GM12878 (cell line): ENCODE measurements at regions not wholly inside any gene's neighbourhood (a gene's known extent, or its start where the extent isn't known, plus 50 kb on each side); places are given as distances from the start of the nearest gene placed in this dataset.

ENCODE experiments used
- E2F4 ChIP-seq: IDR thresholded peaks from 2 replicates; pipeline ENCODE4 v1.6.1; 2012; ENCODE audit warnings: low read depth, low read length, improper control_type of control experiment
- EZH2 ChIP-seq: IDR thresholded peaks from 2 replicates; pipeline ENCODE4 v1.6.1; 2012; ENCODE audit warnings: low read depth, mild to moderate bottlenecking, control low read depth, inconsistent platforms, low read length, borderline replicate concordance; ENCODE audit not compliant: control insufficient read depth
- IRF3 ChIP-seq: fragments of 450-650 bp; IDR thresholded peaks from 2 replicates; pipeline ENCODE4 v1.6.1; 2014; ENCODE audit warnings: mild to moderate bottlenecking
- KDM1A ChIP-seq: fragments of 200-600 bp; sonication (generic); IDR thresholded peaks from 2 replicates; pipeline ENCODE4 v1.6.1; 2016; ENCODE audit warnings: borderline replicate concordance
- MXI1 ChIP-seq: fragments of 150-350 bp; IDR thresholded peaks from 2 replicates; pipeline ENCODE4 v1.6.1; 2011; ENCODE audit warnings: low read depth, mild to moderate bottlenecking, inconsistent platforms, low read length, improper control_type of control experiment
- MYB ChIP-seq: fragments of 150-350 bp; IDR thresholded peaks from 2 replicates; pipeline ENCODE4 v1.6.1; 2014; ENCODE audit warnings: mild to moderate bottlenecking, low read depth, low read length, borderline replicate concordance
- NR2F1 ChIP-seq: fragments of 450-650 bp; conservative IDR thresholded peaks from 2 replicates; pipeline ENCODE4 v1.6.1; 2017; ENCODE audit warnings: mild to moderate bottlenecking
- NRF1 ChIP-seq: conservative IDR thresholded peaks from 2 replicates; pipeline ENCODE4 v1.6.1; 2011; ENCODE audit warnings: mild to moderate bottlenecking, low read depth, low read length, improper control_type of control experiment
- PAX8 ChIP-seq: fragments of 450-650 bp; IDR thresholded peaks from 2 replicates; pipeline ENCODE4 v1.6.1; 2017; ENCODE audit warnings: mild to moderate bottlenecking, moderate library complexity
- RB1 ChIP-seq: fragments of 450-650 bp; formaldehyde crosslinking; IDR thresholded peaks from 2 replicates; pipeline ENCODE4 v1.6.1; 2017; ENCODE audit warnings: mild to moderate bottlenecking, borderline replicate concordance
- SMAD1 ChIP-seq: fragments of 450-650 bp; IDR thresholded peaks from 2 replicates; pipeline ENCODE4 v1.6.1; 2018; ENCODE audit warnings: mild to moderate bottlenecking, low read depth; ENCODE audit not compliant: partially characterized antibody
- STAT3 ChIP-seq: IDR thresholded peaks from 2 replicates; pipeline ENCODE4 v1.6.1; 2011; ENCODE audit warnings: low read depth, low read length, improper control_type of control experiment
- ZSCAN29 ChIP-seq: fragments of 450-650 bp; IDR thresholded peaks from 2 replicates; pipeline ENCODE4 v1.6.1; 2017; ENCODE audit warnings: mild to moderate bottlenecking, moderate library complexity
- TF ChIP-seq, protein P1 (sequence below): fragments of 450-650 bp; IDR thresholded peaks from 2 replicates; pipeline ENCODE4 v1.6.1; 2017; ENCODE audit warnings: low read depth, mild to moderate bottlenecking, moderate library complexity
- TF ChIP-seq, protein P2 (sequence below): fragments of 450-650 bp; IDR thresholded peaks from 2 replicates; pipeline ENCODE4 v1.6.1; 2017; ENCODE audit warnings: borderline replicate concordance

GRCh38 chr14:65332141-65332871, 80.2 kb upstream of the FUT8 start (continued):
- no peak for TF ChIP-seq ZSCAN29
- TF ChIP-seq RB1: no peak
- no peak for TF ChIP-seq STAT3
- TF ChIP-seq KDM1A: no peak
- TF ChIP-seq, protein P1, sequence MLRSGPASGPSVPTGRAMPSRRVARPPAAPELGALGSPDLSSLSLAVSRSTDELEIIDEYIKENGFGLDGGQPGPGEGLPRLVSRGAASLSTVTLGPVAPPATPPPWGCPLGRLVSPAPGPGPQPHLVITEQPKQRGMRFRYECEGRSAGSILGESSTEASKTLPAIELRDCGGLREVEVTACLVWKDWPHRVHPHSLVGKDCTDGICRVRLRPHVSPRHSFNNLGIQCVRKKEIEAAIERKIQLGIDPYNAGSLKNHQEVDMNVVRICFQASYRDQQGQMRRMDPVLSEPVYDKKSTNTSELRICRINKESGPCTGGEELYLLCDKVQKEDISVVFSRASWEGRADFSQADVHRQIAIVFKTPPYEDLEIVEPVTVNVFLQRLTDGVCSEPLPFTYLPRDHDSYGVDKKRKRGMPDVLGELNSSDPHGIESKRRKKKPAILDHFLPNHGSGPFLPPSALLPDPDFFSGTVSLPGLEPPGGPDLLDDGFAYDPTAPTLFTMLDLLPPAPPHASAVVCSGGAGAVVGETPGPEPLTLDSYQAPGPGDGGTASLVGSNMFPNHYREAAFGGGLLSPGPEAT: no peak
- TF ChIP-seq E2F4: no peak
- TF ChIP-seq MYB: no peak
- no peak for TF ChIP-seq IRF3
- TF ChIP-seq EZH2: no peak
- TF ChIP-seq NR2F1: no peak
- TF ChIP-seq MXI1: no peak
- no peak for TF ChIP-seq SMAD1
- TF ChIP-seq, protein P2, sequence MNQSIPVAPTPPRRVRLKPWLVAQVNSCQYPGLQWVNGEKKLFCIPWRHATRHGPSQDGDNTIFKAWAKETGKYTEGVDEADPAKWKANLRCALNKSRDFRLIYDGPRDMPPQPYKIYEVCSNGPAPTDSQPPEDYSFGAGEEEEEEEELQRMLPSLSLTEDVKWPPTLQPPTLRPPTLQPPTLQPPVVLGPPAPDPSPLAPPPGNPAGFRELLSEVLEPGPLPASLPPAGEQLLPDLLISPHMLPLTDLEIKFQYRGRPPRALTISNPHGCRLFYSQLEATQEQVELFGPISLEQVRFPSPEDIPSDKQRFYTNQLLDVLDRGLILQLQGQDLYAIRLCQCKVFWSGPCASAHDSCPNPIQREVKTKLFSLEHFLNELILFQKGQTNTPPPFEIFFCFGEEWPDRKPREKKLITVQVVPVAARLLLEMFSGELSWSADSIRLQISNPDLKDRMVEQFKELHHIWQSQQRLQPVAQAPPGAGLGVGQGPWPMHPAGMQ: no peak
- no peak for TF ChIP-seq PAX8
- no peak for TF ChIP-seq NRF1
